PC-3 (cell line): ENCODE measurements at regions not wholly inside any gene's neighbourhood (a gene's known extent, or its start where the extent isn't known, plus 50 kb on each side); places are given as distances from the start of the nearest gene placed in this dataset.

Experiments used
- ATAC-seq: fragments of 200-7000 bp; cut with Tn5 transposase; 2 replicates; pipeline ENCODE4 v1.9.1; 2020; ENCODE audit warnings: mild to moderate bottlenecking, moderate library complexity
- BruUV-seq: library from RNA; stranded (reverse); fragments of 400-500 nt; replicated peaks from 2 replicates; lab custom pipeline; 2021; lab: Mats Ljungman, UMichigan
- CTCF ChIA-PET: fragments of 300-600 bp; sonication (Branson Sonifier 250); formaldehyde crosslinking; loops from one replicate; lab custom pipeline; 2022; ENCODE audit warnings: antibody characterized with exemption; lab: Charles Lee
- POLR2A ChIA-PET: fragments of 300-600 bp; sonication (Branson Sonifier 250); formaldehyde crosslinking; loops from one replicate; lab custom pipeline; 2022; ENCODE audit warnings: antibody characterized with exemption; ENCODE audit not compliant: unreplicated experiment; lab: Charles Lee
- DNase-seq: peaks from one replicate; pipeline ENCODE4 v3.0.0-alpha.2; 2015
- H2AFZ ChIP-seq: fragments of 300-600 bp; sonication (generic); 2 replicates; pipeline ENCODE4 v1.6.0; 2016; ENCODE audit warnings: antibody characterized with exemption, low read length
- H3F3A ChIP-seq: fragments of 300-600 bp; sonication (generic); one replicate; pipeline ENCODE4 v1.6.0; 2017; ENCODE audit warnings: antibody characterized with exemption, low read length, control low read depth, mild to moderate bottlenecking; ENCODE audit not compliant: unreplicated experiment
- H3K27ac ChIP-seq: fragments of 300-600 bp; sonication (generic); 2 replicates; pipeline ENCODE4 v1.5.1; 2016; ENCODE audit warnings: mild to moderate bottlenecking, low read length
- H3K27me3 ChIP-seq: fragments of 300-600 bp; sonication (generic); 2 replicates; pipeline ENCODE4 v1.6.1; 2016; ENCODE audit warnings: low read length, mixed read lengths
- H3K36me3 ChIP-seq: fragments of 300-600 bp; sonication (generic); 2 replicates; pipeline ENCODE4 v1.6.1; 2016; ENCODE audit warnings: low read depth, mixed run types, low read length, mixed read lengths
- H3K4me1 ChIP-seq: fragments of 300-600 bp; sonication (generic); 2 replicates; pipeline ENCODE4 v1.5.1; 2016; ENCODE audit warnings: low read length; ENCODE audit not compliant: insufficient read depth
- H3K4me2 ChIP-seq: fragments of 300-600 bp; sonication (generic); 2 replicates; pipeline ENCODE4 v1.6.0; 2016; ENCODE audit warnings: low read length
- H3K4me3 ChIP-seq: fragments of 300-600 bp; sonication (generic); 2 replicates; pipeline ENCODE4 v1.5.1; 2016; ENCODE audit warnings: mild to moderate bottlenecking, low read length, mixed read lengths
- H3K79me2 ChIP-seq: fragments of 300-600 bp; sonication (generic); 2 replicates; pipeline ENCODE4 v1.6.1; 2017; ENCODE audit warnings: low read length, mixed read lengths
- H3K9ac ChIP-seq: fragments of 300-600 bp; sonication (generic); 2 replicates; pipeline ENCODE4 v1.6.0; 2016; ENCODE audit warnings: mild to moderate bottlenecking, low read length
- H3K9me2 ChIP-seq: fragments of 300-600 bp; sonication (generic); replicated peaks from 2 replicates; pipeline ENCODE4 v1.6.1; 2016; ENCODE audit warnings: mixed run types, low read length, mixed read lengths
- H3K9me3 ChIP-seq: fragments of 300-600 bp; sonication (generic); 2 replicates; pipeline ENCODE4 v1.6.1; 2016; ENCODE audit warnings: low read length, mixed read lengths
- H4K20me1 ChIP-seq: fragments of 300-600 bp; sonication (generic); 2 replicates; pipeline ENCODE4 v1.6.1; 2016; ENCODE audit warnings: low read length, mixed read lengths
- EZH2 ChIP-seq: fragments of 300-600 bp; sonication (generic); IDR thresholded peaks from one replicate; pipeline ENCODE4 v1.6.1; 2017; ENCODE audit warnings: antibody characterized with exemption, mild to moderate bottlenecking, low read length; ENCODE audit not compliant: unreplicated experiment
- EZH2phosphoT487 ChIP-seq: fragments of 300-600 bp; sonication (generic); IDR thresholded peaks from 2 replicates; pipeline ENCODE4 v1.6.1; 2018; ENCODE audit warnings: mild to moderate bottlenecking, antibody characterized with exemption, low read length, borderline replicate concordance
- intact Hi-C: fragments of 100-400 bp; cut with micrococcal nuclease; formaldehyde crosslinking; loops from 2 replicates; pipeline ENCODE4 v1.9.0; 2023
- TF ChIP-seq, protein P1 (sequence below): fragments of 300-600 bp; sonication (generic); conservative IDR thresholded peaks from 2 replicates; pipeline ENCODE4 v1.5.1; 2017; ENCODE audit warnings: antibody characterized with exemption, low read depth, mild to moderate bottlenecking, low read length

DNA sequence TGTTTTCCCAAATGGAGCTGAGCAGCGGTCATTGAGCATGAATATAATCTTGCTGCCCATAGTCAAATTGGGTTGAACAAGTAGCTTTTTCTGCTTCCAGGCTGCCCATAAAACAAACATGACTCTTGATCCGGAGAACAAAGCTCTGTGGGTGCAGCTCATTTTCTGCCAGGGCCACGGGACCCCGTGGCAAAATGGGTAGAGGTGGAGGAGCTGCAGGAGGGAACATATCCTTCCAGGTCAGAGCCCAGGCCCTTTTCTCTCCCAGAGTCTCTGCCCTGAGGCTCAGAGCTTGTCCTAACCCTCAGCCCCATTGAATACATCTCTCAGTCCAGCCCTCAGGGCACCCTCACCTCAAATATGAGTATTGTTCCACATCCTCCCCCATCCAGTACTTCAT, 151.6 kb upstream of the TWIST2 start:
- Histone ChIP-seq H3K4me1 (no peaks in the 10 kb centered on the region), H3K9me3 (no peaks in the 10 kb centered on the region), H3K36me3 (no peaks in the 10 kb centered on the region), H3K79me2 (no peaks in the 10 kb centered on the region), H2AFZ (no peak overlapping the region), H3K27me3 (no peaks in the 10 kb centered on the region), H3K9me2 (no peaks in the 10 kb centered on the region), H4K20me1 (no peaks in the 10 kb centered on the region), H3K4me3 (no peak overlapping the region), H3F3A (no peaks in the 10 kb centered on the region), H3K27ac (no peak overlapping the region), H3K4me2 (no peak overlapping the region), H3K9ac (no peak overlapping the region)
- TF ChIP-seq EZH2 (no peak), EZH2phosphoT487 (no peak)
- TF ChIP-seq, protein P1, sequence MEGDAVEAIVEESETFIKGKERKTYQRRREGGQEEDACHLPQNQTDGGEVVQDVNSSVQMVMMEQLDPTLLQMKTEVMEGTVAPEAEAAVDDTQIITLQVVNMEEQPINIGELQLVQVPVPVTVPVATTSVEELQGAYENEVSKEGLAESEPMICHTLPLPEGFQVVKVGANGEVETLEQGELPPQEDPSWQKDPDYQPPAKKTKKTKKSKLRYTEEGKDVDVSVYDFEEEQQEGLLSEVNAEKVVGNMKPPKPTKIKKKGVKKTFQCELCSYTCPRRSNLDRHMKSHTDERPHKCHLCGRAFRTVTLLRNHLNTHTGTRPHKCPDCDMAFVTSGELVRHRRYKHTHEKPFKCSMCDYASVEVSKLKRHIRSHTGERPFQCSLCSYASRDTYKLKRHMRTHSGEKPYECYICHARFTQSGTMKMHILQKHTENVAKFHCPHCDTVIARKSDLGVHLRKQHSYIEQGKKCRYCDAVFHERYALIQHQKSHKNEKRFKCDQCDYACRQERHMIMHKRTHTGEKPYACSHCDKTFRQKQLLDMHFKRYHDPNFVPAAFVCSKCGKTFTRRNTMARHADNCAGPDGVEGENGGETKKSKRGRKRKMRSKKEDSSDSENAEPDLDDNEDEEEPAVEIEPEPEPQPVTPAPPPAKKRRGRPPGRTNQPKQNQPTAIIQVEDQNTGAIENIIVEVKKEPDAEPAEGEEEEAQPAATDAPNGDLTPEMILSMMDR: no peak
- no peak for ATAC-seq
- ChIA-PET POLR2A (no interaction called here), CTCF (interaction anchor here (0.6 kb wide), 1 partner anchor 341 kb away, joined by 3 read pairs; no protein-coding TSS in a partner anchor)
- intact Hi-C loops: no loop called here
- DNase-seq: no peak
- no TSS peak for BruUV-seq

DNA sequence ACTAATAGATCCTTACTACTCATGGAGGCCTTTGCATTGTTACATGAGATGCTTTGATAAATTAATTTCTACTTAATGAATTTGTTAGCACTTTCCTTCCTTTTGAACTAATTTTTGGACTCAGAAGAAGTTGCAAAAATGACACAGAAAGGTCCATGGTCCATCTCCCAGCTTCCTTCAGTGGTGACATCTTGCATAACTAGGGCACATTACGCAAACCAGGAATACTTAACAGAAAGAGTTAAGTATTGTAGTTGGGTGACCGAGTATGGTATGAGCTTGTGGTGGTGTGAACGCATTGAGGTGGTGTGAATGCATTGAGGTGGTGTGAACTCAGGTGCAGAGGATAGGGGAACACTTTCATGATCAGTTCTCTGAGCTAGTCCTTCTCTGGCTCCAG, 151.1 kb upstream of the TWIST2 start:
- BruUV-seq: no TSS peak
- Histone ChIP-seq H3K27me3 (no peaks in the 10 kb centered on the region), H3K27ac (no peak overlapping the region), H3K79me2 (no peaks in the 10 kb centered on the region), H3K4me1 (no peaks in the 10 kb centered on the region), H3F3A (no peaks in the 10 kb centered on the region), H3K36me3 (no peaks in the 10 kb centered on the region), H3K4me3 (no peak overlapping the region), H3K9me3 (no peaks in the 10 kb centered on the region), H2AFZ (no peak overlapping the region), H3K9me2 (no peaks in the 10 kb centered on the region), H3K4me2 (no peak overlapping the region), H3K9ac (no peak overlapping the region), H4K20me1 (no peaks in the 10 kb centered on the region)
- ChIA-PET CTCF (interaction anchor here (0.6 kb wide), 1 partner anchor 341 kb away, joined by 3 read pairs; no protein-coding TSS in a partner anchor), POLR2A (no interaction called here)
- intact Hi-C loops: no loop called here
- no peak for DNase-seq
- TF ChIP-seq EZH2 (no peak), EZH2phosphoT487 (no peak)
- TF ChIP-seq, protein P1: no peak
- no peak for ATAC-seq

DNA sequence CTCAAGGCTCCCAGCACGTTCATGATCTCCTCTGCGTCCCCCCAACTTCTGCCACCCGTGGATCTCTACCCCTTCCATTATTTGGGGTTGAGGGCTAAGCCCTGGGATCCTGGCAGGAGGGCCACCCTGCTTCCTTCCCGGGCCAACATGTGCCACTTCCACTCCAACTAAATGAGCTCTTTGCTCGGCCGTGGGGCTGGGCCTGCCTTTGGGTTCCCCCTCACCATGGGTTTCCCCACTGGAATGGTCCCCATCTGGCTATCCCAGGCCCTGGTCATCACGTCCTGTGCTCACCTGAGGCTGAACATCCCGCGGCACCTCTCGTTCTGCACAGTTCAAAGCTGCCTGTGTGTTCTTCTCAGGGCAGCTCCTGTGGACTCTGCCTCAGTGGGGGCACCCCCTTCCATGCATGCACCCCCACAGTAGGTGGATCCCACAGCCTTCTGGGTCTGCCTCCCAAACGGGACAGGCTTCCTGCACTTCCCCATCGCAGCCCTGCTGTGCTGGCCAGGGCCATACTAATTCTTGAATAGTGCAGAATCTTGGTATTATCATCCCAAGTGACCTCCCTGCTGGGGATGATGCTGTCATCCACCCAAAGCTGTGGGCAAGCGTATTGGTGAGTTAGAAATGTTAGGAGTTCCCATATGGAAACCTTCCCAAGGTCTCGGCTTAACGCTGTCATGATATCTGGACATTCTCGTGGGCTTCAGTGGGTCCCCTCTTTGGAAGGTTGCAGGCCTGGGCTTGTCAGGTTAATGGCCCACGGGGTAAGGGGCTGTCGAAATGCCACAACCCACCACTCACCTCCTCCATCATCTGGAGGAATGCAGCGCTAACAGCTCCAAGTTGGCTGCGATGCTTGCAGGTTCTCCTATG, 150.5 kb upstream of the TWIST2 start:
- H3K27ac ChIP-seq: no peak overlapping the region
- H3K4me3 ChIP-seq: no peak overlapping the region
- ATAC-seq (no peak), DNase-seq (no peak)
- no peaks in the 10 kb centered on the region for H4K20me1 ChIP-seq
- CTCF ChIA-PET: interaction anchor here (0.6 kb wide), 1 partner anchor 342 kb away, joined by 3 read pairs; no protein-coding TSS in a partner anchor
- H3F3A ChIP-seq: no peaks in the 10 kb centered on the region
- POLR2A ChIA-PET: no interaction called here
- H3K79me2 ChIP-seq: no peaks in the 10 kb centered on the region
- intact Hi-C loops: no loop called here
- H2AFZ ChIP-seq: no peak overlapping the region
- no peaks in the 10 kb centered on the region for H3K9me2 ChIP-seq
- TF ChIP-seq EZH2phosphoT487 (no peak), EZH2 (no peak)
- TF ChIP-seq, protein P1: no peak
- no peaks in the 10 kb centered on the region for H3K27me3 ChIP-seq
- H3K4me1 ChIP-seq: no peaks in the 10 kb centered on the region
- no peaks in the 10 kb centered on the region for H3K9me3 ChIP-seq
- no peak overlapping the region for H3K4me2 ChIP-seq
- BruUV-seq: no TSS peak
- H3K9ac ChIP-seq: no peak overlapping the region
- H3K36me3 ChIP-seq: no peaks in the 10 kb centered on the region
